T-helper 2 cell treated with Interferon-gamma antibody and Interleukin-4, amounts not matched to agents 100 ng/mL and 5 ng/mL, for 36 hours (primary cell): ENCODE measurements at regions not wholly inside any gene's neighbourhood (a gene's known extent, or its start where the extent isn't known, plus 50 kb on each side); places are given as distances from the start of the nearest gene placed in this dataset.

Experiments used
- intact Hi-C: fragments of 100-400 bp; cut with micrococcal nuclease; formaldehyde crosslinking; loops from one replicate; pipeline ENCODE4 v1.15.1; 2023

DNA sequence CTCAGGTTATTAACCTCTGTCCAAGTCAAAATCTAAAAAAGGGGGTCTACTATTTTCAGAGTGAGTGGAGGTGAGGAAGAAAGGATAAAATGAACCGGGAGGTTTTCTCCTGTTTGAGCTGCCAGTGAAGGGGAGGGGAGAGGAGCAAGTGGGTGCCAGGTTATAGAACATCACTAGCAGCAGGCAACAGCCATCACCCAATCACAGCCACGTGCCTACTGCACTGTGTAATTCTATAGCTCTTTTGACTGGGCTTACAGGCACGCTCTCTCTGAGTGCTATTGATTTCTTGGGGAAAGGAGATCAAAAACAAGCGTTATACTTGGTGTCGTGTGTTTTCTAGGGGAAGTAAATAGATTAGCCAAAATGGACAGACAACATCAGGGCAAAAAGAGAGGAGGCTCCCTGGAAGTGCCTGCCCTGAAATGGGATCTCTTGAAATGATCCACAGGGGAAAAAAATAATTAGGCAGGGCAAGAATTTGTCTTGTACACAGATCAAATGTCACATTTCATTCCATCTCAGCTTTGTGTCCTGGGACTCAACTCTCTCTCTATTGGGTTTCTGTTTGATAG lies 300.5 kb upstream of the LCORL start:
- intact Hi-C loops, result no loop called here

DNA sequence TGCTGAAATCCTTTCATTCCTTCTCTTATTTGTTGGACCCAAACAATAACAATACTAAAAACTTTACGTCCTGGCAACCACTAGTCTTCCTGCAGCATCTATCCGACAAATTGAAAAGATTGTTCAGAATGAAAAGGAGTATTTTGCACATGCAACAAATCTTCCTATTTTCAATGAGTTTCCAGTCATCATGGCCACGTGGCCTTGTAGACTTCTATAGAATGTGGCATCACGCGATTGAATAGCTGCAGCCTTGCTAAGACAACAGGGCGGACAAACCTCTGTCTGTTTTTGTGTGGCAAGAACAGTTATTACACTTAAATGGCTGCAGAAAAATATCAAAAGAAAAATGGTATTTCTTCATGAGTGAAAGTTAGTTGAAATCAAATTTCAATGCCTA lies 297.9 kb upstream of the LCORL start:
- intact Hi-C loops, result no loop called here

GRCh38 chr4:18318682-18319388 lies 297.3 kb upstream of the LCORL start:
- intact Hi-C loops, result no loop called here

GRCh38 chr4:18314731-18315130 lies 293.2 kb upstream of the LCORL start:
- intact Hi-C loops, result no loop called here

- intact Hi-C loops, result no loop called here
These were observed 276.1 kb upstream of the LCORL start for GRCh38 chr4:18297684-18298083.

DNA sequence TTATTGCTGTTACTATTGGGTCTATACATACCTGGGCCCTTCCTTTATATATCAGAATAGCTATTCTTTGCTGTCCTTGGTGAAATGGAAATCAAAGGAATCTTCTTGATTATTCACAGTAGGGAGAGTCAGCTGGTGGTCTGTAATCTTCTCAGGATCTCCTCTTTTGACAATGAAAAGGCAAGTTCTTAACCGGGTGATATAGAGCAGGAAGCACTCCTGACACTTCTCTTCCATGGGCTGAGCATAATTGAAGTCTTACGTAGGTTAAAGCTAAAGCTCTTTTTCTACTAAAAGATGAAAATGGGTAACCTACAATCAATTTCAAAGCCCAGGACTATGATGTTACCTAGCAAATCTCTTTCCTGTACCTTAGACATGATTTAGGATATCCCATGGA lies 274.9 kb upstream of the LCORL start:
- intact Hi-C loops, result no loop called here

GRCh38 chr4:18294846-18295245 lies 273.3 kb upstream of the LCORL start:
- intact Hi-C loops, result no loop called here

DNA sequence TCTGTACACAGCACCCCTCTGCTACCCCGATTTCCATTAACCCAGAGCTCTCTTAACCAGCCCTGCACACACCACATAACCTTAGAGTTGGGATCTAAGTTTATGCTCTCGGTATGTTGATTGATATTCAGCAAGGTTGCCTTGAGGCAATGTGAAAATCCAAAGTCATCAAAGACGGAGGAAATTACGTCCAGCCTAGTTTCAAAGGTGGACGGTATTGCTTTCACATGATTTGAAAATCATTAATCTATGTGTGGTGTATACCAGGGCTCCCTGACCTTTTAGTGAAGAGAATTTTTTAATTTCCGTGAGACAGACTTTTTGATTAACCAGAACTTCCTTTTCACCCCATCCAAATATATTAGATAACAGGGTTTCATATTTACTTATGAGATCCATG lies 272.5 kb upstream of the LCORL start:
- intact Hi-C loops, result no loop called here

DNA sequence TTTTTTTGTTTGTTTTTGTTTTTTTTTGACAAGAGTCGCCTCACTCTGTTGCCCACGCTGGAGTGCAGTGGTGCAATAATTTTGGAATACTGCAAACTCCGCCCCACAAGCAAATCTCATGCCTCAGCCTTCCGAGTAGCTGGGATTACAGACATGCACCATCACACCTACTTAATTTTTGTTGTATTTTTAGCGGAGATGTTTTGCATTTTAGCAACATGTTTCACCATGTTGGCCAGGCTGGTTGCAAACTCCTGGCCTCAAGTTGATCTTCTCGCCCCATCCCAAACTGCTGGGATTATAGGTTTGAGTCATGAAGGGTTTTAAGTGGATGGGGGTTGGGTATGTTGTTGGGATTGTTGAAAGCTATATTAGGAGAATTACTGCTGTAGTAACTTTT lies 270.9 kb upstream of the LCORL start:
- intact Hi-C loops, result no loop called here

DNA sequence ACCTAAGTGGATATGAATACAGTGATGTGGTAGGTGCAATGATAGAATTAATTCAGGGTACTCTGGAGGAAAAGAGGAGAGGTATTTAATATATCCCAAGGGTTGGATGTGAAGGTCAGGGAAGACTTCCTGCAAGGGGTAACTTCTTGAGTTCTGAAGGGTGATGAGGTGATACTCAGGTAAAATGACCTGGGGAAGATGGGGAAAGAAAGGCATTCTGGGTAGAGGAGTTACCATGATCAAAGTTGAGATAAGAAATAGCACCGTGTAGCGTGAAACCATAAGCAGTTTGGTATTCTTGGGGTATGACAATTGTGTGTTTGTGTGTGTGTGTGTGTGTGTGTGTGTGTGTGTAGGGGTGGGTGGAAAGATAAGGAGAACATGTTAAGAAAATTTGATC lies 270.4 kb upstream of the LCORL start:
- intact Hi-C loops, result no loop called here

DNA sequence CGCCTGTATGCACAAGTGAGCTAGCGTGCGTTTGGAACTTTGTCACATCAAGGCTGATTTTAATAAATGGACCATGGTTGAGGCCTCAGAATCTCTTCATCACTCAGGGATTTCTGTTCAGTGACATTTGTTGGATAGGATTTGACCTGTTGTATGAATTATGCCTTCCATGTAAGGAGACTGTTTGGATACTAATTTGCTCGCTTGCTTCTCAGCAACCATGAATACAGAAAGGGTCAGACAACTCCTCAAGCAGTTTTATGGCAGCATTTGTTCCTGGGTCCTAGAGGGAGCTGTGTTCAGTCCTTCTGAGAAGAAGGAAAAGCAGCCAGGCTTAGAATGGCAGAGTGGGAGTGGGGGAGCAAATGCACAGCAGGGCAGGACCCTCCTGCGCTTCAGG lies 269.7 kb upstream of the LCORL start:
- intact Hi-C loops, result no loop called here

DNA sequence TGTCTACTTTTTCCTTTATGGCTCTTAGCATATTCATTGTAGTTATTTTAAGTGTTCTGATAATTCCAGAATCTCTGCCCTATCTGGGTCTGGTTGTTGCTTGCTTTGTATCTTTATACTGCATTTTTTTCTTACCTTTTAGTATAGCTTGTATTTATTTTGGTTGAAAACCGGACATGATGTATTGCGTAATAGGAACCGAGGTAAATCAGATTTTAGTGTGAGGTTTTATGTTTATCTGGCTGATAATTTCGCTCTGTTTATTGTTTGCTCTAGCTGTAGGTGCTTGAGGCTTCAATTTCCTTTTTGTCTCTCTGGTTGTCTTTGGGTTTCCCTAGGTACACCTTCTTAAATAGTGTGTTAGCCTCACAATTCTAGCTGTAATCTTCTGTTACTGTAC lies 263.8 kb upstream of the LCORL start:
- intact Hi-C loops, result no loop called here

GRCh38 chr4:18278244-18278643 lies 256.7 kb upstream of the LCORL start:
- intact Hi-C loops, result no loop called here

GRCh38 chr4:18262832-18263231 lies 241.3 kb upstream of the LCORL start:
- intact Hi-C loops, result no loop called here

- intact Hi-C loops, result no loop called here
These were observed 230.5 kb upstream of the LCORL start for GRCh38 chr4:18252052-18252451.

- intact Hi-C loops, result no loop called here
These were observed 229.0 kb upstream of the LCORL start for GRCh38 chr4:18250564-18250963.

DNA sequence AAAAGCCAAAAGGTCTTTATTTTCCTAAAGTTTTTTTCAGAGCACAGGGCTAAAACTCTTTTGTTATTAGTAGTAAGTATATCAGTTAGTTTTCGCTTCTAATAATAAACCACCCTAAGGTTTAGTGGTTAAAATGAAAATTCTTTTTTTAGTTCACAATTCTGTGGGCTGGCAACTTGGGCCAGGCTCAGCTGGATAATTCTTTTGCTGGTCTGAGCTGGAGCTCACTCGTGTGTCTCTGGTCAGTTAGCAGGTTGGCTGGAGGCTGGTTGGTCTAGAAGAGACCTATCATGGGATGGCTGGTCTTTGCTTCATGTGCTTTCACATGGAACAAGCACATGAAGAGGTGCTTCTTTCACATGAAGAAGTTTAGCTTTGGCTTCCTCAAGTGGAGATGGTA lies 227.1 kb upstream of the LCORL start:
- intact Hi-C loops, result no loop called here

GRCh38 chr4:18247189-18247588 lies 225.6 kb upstream of the LCORL start:
- intact Hi-C loops, result no loop called here

DNA sequence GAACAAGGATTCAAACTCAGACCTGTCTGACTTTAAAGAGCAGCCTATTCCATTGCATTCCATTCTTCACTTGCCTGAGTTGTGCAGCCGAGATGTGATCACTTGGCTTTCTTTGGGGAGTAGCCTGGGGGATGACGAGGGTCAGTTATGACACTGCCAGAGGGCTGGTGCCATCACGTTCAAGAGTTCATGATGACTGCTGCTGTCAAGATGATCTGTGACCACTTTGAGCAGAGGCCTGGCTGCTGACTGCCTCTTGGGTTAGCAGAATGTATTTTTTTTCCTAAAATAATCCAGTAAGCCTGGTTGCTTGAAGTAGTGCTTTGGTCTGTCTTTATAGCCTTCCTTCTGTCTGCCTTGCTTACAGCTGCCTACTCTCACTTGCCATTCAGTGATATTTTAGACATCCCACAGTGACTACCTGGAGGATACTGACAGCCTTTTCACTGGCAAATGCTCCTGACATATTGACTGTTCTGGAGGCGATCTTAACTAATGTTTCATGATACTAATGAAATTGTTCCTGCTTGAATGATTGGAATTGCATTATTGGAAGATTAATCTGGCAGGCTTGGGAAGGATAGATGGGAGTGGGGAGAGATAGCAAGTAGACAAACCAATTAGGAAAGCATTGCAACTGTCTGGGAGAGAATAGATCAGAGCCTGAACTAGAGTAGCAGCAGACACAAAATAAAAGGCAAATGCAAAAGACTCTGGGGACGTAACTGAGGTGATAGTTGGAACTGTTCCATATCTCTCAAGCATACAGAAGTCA lies 221.6 kb upstream of the LCORL start:
- intact Hi-C loops, result no loop called here

DNA sequence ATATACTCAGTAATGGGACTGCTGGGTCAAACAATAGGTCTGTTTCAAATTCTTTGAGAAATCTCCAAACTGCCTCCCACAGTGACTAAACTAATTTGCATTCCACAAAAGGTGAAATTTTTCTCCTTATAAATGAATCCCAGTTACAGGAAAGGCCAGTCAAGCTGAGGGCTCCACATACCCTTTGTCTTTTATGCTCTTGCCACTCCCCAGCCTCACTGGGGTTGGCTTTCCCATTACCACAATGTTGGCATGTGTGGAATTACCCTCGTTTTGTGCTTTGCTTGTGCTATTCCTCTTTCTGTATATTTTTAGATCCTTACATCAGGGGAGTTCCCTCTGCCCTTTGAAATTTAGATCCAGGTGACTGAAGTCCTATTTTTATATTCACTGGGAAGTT lies 220.2 kb upstream of the LCORL start:
- intact Hi-C loops, result no loop called here

DNA sequence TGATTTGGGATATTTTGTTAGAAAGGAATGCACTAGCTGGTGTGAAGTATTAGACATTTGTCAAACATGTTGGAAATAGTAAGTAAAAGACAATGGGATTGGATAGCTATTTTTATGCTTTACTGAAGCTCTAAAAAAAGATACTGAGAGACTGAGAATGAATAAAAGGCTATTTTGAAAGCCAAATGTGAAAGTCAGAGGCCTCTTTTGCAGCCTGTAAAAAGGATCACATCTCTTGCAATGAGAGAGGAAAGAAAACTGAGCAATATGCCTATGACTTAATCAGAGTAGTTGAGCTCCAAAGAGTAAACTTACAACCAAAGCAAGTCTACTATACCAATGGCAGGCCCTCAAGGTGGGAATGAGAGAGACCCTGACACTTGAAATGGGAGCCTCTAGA lies 212.6 kb upstream of the LCORL start:
- intact Hi-C loops, result no loop called here

DNA sequence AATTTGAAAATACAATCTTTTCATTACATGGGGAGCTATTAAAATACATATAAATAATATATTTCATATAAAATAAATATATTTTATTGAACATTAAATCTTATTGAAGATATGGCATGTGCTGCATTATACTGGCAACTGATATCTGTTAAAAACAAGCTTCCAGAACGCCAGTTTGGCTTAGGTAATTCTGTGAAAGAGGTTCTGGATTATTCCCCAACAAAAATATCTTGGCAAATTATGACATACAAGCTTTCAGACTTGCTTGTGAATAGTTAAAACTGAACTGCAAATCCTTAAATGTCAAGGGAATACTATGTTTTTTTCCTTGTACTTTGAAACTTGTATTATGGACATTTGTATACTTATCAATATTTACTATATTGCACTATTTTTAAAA lies 210.2 kb upstream of the LCORL start:
- intact Hi-C loops, result no loop called here

GRCh38 chr4:18227880-18228279 lies 206.3 kb upstream of the LCORL start:
- intact Hi-C loops, result no loop called here
